H1 (cell line): ENCODE measurements at regions not wholly inside any gene's neighbourhood (a gene's known extent, or its start where the extent isn't known, plus 50 kb on each side); places are given as distances from the start of the nearest gene placed in this dataset.

Experiments
- CTCF ChIA-PET: fragments of 300-600 bp; sonication (Branson Sonifier 250); formaldehyde crosslinking; loops from one replicate; lab custom pipeline; 2021; ENCODE audit not compliant: partially characterized antibody; lab: Charles Lee
- POLR2A ChIA-PET: fragments of 300-600 bp; sonication (Branson Sonifier 250); formaldehyde crosslinking; loops from one replicate; lab custom pipeline; 2021; ENCODE audit warnings: inconsistent platforms; ENCODE audit not compliant: partially characterized antibody; lab: Charles Lee
- DNase-seq, 2 experiments: peaks; one replicate each; pipeline versions ENCODE4 v3.0.0 to v3.0.0-alpha.2; 2010 to 2022; ENCODE audit warnings: low spot score in 2 of 2, low read depth in 1 of 2, mixed read lengths in 1 of 2
- FAIRE-seq: peaks from 2 replicates; lab custom pipeline; 2011; peaks lifted over from hg19 to GRCh38; lab: Jason Lieb, UNC
- H2AFZ ChIP-seq: 2 replicates; pipeline ENCODE4 v1.8.1; 2012; ENCODE audit warnings: low read length, inconsistent platforms
- H2AK5ac ChIP-seq: 2 replicates; pipeline ENCODE4 v1.6.1; 2013; ENCODE audit warnings: low read depth, low read length
- H2BK120ac ChIP-seq: replicated peaks from 2 replicates; pipeline ENCODE3; 2013; ENCODE audit warnings: low read depth, low read length, inconsistent platforms
- H2BK12ac ChIP-seq: 2 replicates; pipeline ENCODE4 v1.6.1; 2013; ENCODE audit warnings: low read depth, low read length
- H2BK15ac ChIP-seq: 2 replicates; pipeline ENCODE4 v1.6.1; 2013; ENCODE audit warnings: low read length
- H2BK20ac ChIP-seq: 2 replicates; pipeline ENCODE4 v1.6.1; 2013; ENCODE audit warnings: low read length
- H2BK5ac ChIP-seq: 2 replicates; pipeline ENCODE4 v1.6.1; 2013; ENCODE audit warnings: low read depth, low read length
- H3K14ac ChIP-seq: 2 replicates; pipeline ENCODE4 v1.6.1; 2013; ENCODE audit warnings: inconsistent platforms; ENCODE audit not compliant: insufficient read length
- H3K18ac ChIP-seq: 2 replicates; pipeline ENCODE4 v1.6.1; 2013; ENCODE audit warnings: low read length; ENCODE audit errors: extremely low read depth
- H3K23ac ChIP-seq: 2 replicates; pipeline ENCODE4 v1.6.1; 2013; ENCODE audit warnings: inconsistent platforms; ENCODE audit not compliant: insufficient read length
- H3K23me2 ChIP-seq: 2 replicates; pipeline ENCODE4 v1.6.1; 2013; ENCODE audit warnings: low read depth, low read length
- H3K27ac ChIP-seq: 2 replicates; pipeline ENCODE4 v1.6.1; 2011; ENCODE audit warnings: low read depth, low read length, inconsistent platforms
- H3K27me3 ChIP-seq, 4 experiments: replicated peaks in 1 of 4; 1 replicate in 1 of 4; 2 replicates in 3 of 4; pipeline versions ENCODE4 v1.6.1 to v1.8.1; 2011 to 2013; ENCODE audit warnings: low read length in 3 of 4, mild to moderate bottlenecking in 3 of 4, inconsistent platforms in 2 of 4, mixed read lengths in 2 of 4, moderate library complexity in 1 of 4; ENCODE audit not compliant: control insufficient read depth in 3 of 4, insufficient read depth in 3 of 4; ENCODE audit errors: extremely low read depth in 1 of 4
- H3K36me3 ChIP-seq, 4 experiments: 2 replicates each; pipeline versions ENCODE4 v1.6.1 to v1.8.1; 2011 to 2013; ENCODE audit warnings: mild to moderate bottlenecking in 4 of 4, low read length in 3 of 4, moderate library complexity in 2 of 4, control low read depth in 1 of 4, inconsistent platforms in 1 of 4; ENCODE audit not compliant: insufficient read depth in 4 of 4, control insufficient read depth in 2 of 4
- H3K4ac ChIP-seq: replicated peaks from 2 replicates; pipeline ENCODE3; 2013; ENCODE audit warnings: low read length, low read depth, mixed read lengths, inconsistent platforms; ENCODE audit not compliant: insufficient read length
- H3K4me1 ChIP-seq, 4 experiments: replicated peaks in 1 of 4; 1 replicate in 1 of 4; 2 replicates in 3 of 4; pipeline versions ENCODE4 v1.6.1 to v1.8.1; 2011 to 2013; ENCODE audit warnings: low read length in 3 of 4, inconsistent platforms in 2 of 4, mixed read lengths in 1 of 4; ENCODE audit not compliant: insufficient read depth in 4 of 4, control insufficient read depth in 3 of 4
- H3K4me2 ChIP-seq, 2 experiments: 2 replicates each; pipeline versions ENCODE4 v1.6.1 to v1.8.1; 2011 to 2013; ENCODE audit warnings: low read depth in 2 of 2, low read length in 2 of 2, control low read depth in 1 of 2, inconsistent platforms in 1 of 2, mild to moderate bottlenecking in 1 of 2; ENCODE audit not compliant: insufficient read depth in 1 of 2
- H3K4me3 ChIP-seq, 4 experiments: fragments of 200-600, 300-600 bp in 1 of 4; sonication (generic), shearing (Covaris generic), sonication (Bioruptor Twin) in 1 of 4; 2 replicates each; pipeline versions ENCODE4 v1.5.1 to v1.8.1; 2011 to 2016; ENCODE audit warnings: low read length in 4 of 4, low read depth in 3 of 4, control low read depth in 2 of 4, inconsistent platforms in 2 of 4, mild to moderate bottlenecking in 2 of 4, mixed read lengths in 1 of 4, moderate library complexity in 1 of 4; ENCODE audit not compliant: insufficient read depth in 2 of 4; ENCODE audit errors: extremely low read depth in 1 of 4
- H3K56ac ChIP-seq: replicated peaks from 2 replicates; pipeline ENCODE3; 2013; ENCODE audit warnings: low read depth, mild to moderate bottlenecking, mixed read lengths, low read length, inconsistent platforms; ENCODE audit not compliant: insufficient read length
- H3K79me1 ChIP-seq: 2 replicates; pipeline ENCODE4 v1.6.1; 2013; ENCODE audit warnings: low read depth, low read length, control low read depth
- H3K79me2 ChIP-seq, 2 experiments: 2 replicates each; pipeline versions ENCODE4 v1.6.1 to v1.8.1; 2012 to 2013; ENCODE audit warnings: low read length in 2 of 2, mild to moderate bottlenecking in 2 of 2, inconsistent platforms in 1 of 2; ENCODE audit not compliant: insufficient read depth in 2 of 2, control insufficient read depth in 1 of 2
- H3K9ac ChIP-seq, 4 experiments: replicated peaks in 1 of 4; 1 replicate in 1 of 4; 2 replicates in 3 of 4; pipeline versions ENCODE4 v1.6.1 to v1.8.1; 2011 to 2013; ENCODE audit warnings: low read depth in 3 of 4, low read length in 3 of 4, control low read depth in 2 of 4, mild to moderate bottlenecking in 2 of 4, moderate library complexity in 2 of 4, inconsistent platforms in 1 of 4; ENCODE audit errors: extremely low read depth in 1 of 4
- H3K9me3 ChIP-seq, 2 experiments: 2 replicates each; pipeline versions ENCODE4 v1.6.1 to v1.8.1; 2012 to 2013; ENCODE audit warnings: mild to moderate bottlenecking in 2 of 2, moderate library complexity in 2 of 2, control low read depth in 1 of 2, inconsistent platforms in 1 of 2, low read depth in 1 of 2, low read length in 1 of 2, mixed read lengths in 1 of 2; ENCODE audit not compliant: insufficient read depth in 2 of 2
- H4K20me1 ChIP-seq, 2 experiments: replicated peaks in 1 of 2; 2 replicates each; pipeline versions ENCODE3 to v1.8.1; 2011 to 2013; ENCODE audit warnings: inconsistent platforms in 2 of 2, low read length in 2 of 2, mild to moderate bottlenecking in 1 of 2; ENCODE audit not compliant: insufficient read depth in 2 of 2, control insufficient read depth in 1 of 2
- H4K5ac ChIP-seq: 2 replicates; pipeline ENCODE4 v1.6.1; 2013; ENCODE audit warnings: low read length, low read depth, mixed read lengths, inconsistent platforms; ENCODE audit not compliant: insufficient read length
- H4K8ac ChIP-seq: 2 replicates; pipeline ENCODE4 v1.8.0; 2013; ENCODE audit warnings: mild to moderate bottlenecking, moderate library complexity, low read length, inconsistent platforms; ENCODE audit not compliant: insufficient read depth; ENCODE audit errors: extremely low read depth
- H4K91ac ChIP-seq: replicated peaks from 2 replicates; pipeline ENCODE3; 2013; ENCODE audit warnings: low read length, mixed read lengths, inconsistent platforms; ENCODE audit not compliant: insufficient read length
- CBX5 ChIP-seq: fragments of 300-800, 300-1000 bp; sonication (generic); IDR thresholded peaks from 2 replicates; pipeline ENCODE4 v1.7.1; 2016; ENCODE audit warnings: antibody characterized with exemption, low read length, low read depth
- JUN ChIP-seq: IDR thresholded peaks from 2 replicates; pipeline ENCODE4 v1.6.1; 2011; ENCODE audit warnings: low read depth, mild to moderate bottlenecking, improper control_type of control experiment, low read length
- JUND ChIP-seq: IDR thresholded peaks from 2 replicates; pipeline ENCODE4 v1.6.1; 2011; ENCODE audit warnings: mild to moderate bottlenecking, improper control_type of control experiment, low read length
- SRF ChIP-seq: IDR thresholded peaks from 2 replicates; pipeline ENCODE4 v1.6.1; 2011; ENCODE audit warnings: mild to moderate bottlenecking, low read depth, low read length, moderate library complexity
- SUZ12 ChIP-seq: fragments of 200-600 bp; sonication (generic); IDR thresholded peaks from 2 replicates; pipeline ENCODE4 v1.6.1; 2012; ENCODE audit warnings: mild to moderate bottlenecking, inconsistent platforms, low read length, moderate library complexity, mixed read lengths
- TAF1 ChIP-seq: IDR thresholded peaks from 2 replicates; pipeline ENCODE4 v1.6.1; 2011; ENCODE audit warnings: mild to moderate bottlenecking, low read depth, low read length
- TAF7 ChIP-seq: optimal IDR thresholded peaks from 2 replicates; pipeline ENCODE3; 2011; ENCODE audit warnings: low read depth, mild to moderate bottlenecking, inconsistent platforms, low read length, moderate library complexity, borderline replicate concordance
- WGBS, 2 experiments: shearing (Covaris generic) in 1 of 2; methylation state at CpG; one replicate each; pipeline versions ENCODE4 v1.1.6 to v1.1.7; 2013 to 2015; ENCODE audit warnings: low lambda C conversion rate in 2 of 2, mixed read lengths in 2 of 2, inconsistent platforms in 1 of 2, low coverage in 1 of 2, missing lambda C conversion rate in 1 of 2; ENCODE audit not compliant: insufficient replicate concordance in 2 of 2, insufficient coverage in 1 of 2, insufficient read length in 1 of 2; ENCODE audit errors: extremely low coverage in 1 of 2, missing lambda C conversion rate in 1 of 2; 5-methylcytosine and 5-hydroxymethylcytosine counted together
- TF ChIP-seq, protein P1 (sequence below), 3 experiments: IDR thresholded peaks; 1 replicate in 2 of 3; 2 replicates in 1 of 3; pipeline versions ENCODE4 v1.5.1 to v1.6.1; 2011; ENCODE audit warnings: low read length in 3 of 3, mild to moderate bottlenecking in 3 of 3, inconsistent platforms in 2 of 3, low read depth in 1 of 3, moderate library complexity in 1 of 3; ENCODE audit not compliant: insufficient read depth in 1 of 3; ENCODE audit errors: control extremely low read depth in 1 of 3
- TF ChIP-seq, protein P2 (sequence below): IDR thresholded peaks from 2 replicates; pipeline ENCODE4 v1.6.1; 2011; ENCODE audit warnings: low read depth, mild to moderate bottlenecking, low read length; ENCODE audit not compliant: insufficient read depth
- TF ChIP-seq, protein P3 (sequence below): IDR thresholded peaks from 2 replicates; pipeline ENCODE4 v1.6.1; 2012; ENCODE audit warnings: inconsistent platforms

DNA sequence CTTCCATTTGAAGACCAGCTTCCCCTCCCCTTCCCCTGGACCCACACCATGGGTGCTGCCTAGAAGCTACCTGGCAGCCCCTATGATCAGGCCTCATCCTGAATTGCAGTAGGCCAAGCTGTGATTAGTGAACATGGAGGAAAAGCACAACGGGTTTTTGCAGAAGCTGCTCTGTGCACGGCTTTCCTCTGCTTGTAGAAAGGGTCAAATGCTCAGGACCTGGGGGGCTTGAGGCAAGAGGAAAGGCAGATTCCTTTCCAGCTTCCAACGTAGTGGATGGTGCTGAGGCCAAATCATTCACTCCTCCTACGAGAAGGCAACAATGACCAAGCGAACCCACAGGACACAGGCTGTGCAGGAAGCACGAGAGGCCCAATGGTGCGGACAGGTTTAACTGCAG lies 410.3 kb upstream of the SHH start:
- 93% methylated on average over 6 of the region's 7 CpGs; no CpG with 5 or more reads in 1 of the 2 experiments for WGBS, 2 experiments
- TF ChIP-seq SRF (no peak), TAF7 (no peak), JUND (no peak), SUZ12 (no peak), TAF1 (no peak), JUN (no peak), CBX5 (no peak)
- TF ChIP-seq, protein P1, sequence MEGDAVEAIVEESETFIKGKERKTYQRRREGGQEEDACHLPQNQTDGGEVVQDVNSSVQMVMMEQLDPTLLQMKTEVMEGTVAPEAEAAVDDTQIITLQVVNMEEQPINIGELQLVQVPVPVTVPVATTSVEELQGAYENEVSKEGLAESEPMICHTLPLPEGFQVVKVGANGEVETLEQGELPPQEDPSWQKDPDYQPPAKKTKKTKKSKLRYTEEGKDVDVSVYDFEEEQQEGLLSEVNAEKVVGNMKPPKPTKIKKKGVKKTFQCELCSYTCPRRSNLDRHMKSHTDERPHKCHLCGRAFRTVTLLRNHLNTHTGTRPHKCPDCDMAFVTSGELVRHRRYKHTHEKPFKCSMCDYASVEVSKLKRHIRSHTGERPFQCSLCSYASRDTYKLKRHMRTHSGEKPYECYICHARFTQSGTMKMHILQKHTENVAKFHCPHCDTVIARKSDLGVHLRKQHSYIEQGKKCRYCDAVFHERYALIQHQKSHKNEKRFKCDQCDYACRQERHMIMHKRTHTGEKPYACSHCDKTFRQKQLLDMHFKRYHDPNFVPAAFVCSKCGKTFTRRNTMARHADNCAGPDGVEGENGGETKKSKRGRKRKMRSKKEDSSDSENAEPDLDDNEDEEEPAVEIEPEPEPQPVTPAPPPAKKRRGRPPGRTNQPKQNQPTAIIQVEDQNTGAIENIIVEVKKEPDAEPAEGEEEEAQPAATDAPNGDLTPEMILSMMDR (IDR thresholded peaks at IDR 0.05; ENCODE audit: control extremely low read depth in 1 of 3, insufficient read depth in 1 of 3, low read depth in 1 of 3, low read length in 3 of 3): no peak
- TF ChIP-seq, protein P2, sequence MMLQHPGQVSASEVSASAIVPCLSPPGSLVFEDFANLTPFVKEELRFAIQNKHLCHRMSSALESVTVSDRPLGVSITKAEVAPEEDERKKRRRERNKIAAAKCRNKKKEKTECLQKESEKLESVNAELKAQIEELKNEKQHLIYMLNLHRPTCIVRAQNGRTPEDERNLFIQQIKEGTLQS: no peak
- TF ChIP-seq, protein P3, sequence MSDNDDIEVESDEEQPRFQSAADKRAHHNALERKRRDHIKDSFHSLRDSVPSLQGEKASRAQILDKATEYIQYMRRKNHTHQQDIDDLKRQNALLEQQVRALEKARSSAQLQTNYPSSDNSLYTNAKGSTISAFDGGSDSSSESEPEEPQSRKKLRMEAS: no peak

More for the DNA sequence above, 410.3 kb upstream of the SHH start:
- H3K4me3 ChIP-seq: no peak overlapping the region
- no peaks in the 10 kb centered on the region for H3K4me1 ChIP-seq
- H2BK20ac ChIP-seq: no peak overlapping the region
- no peak overlapping the region for H2AFZ ChIP-seq
- no peak overlapping the region for H2BK15ac ChIP-seq
- no peak overlapping the region for H2AK5ac ChIP-seq
- no peaks in the 10 kb centered on the region for H3K79me2 ChIP-seq
- no peaks in the 10 kb centered on the region; the same call in 1 of the 2 replicates for H3K23me2 ChIP-seq
- H3K4ac ChIP-seq: no peak overlapping the region
- H3K36me3 ChIP-seq: no peaks in the 10 kb centered on the region
- no peak overlapping the region for H3K23ac ChIP-seq
- H4K5ac ChIP-seq: no peak overlapping the region
- H3K27ac ChIP-seq: no peak overlapping the region
- H3K14ac ChIP-seq: no peak overlapping the region
- H3K9me3 ChIP-seq: peaks cover 0 to 6% of the 10 kb centered on the region in 2 experiments; a peak in 2 of 4 replicates
- no peak overlapping the region for H2BK5ac ChIP-seq
- CTCF ChIA-PET: no interaction called here
- no peak overlapping the region for H2BK120ac ChIP-seq
- no peak overlapping the region for H3K9ac ChIP-seq
- H3K79me1 ChIP-seq: no peaks in the 10 kb centered on the region
- no peak overlapping the region for H3K4me2 ChIP-seq
- no peak overlapping the region for H4K91ac ChIP-seq
- no peak overlapping the region for H3K18ac ChIP-seq
- POLR2A ChIA-PET: no interaction called here
- no peak for FAIRE-seq
- H4K20me1 ChIP-seq: no peaks in the 10 kb centered on the region
- DNase-seq: peak in 1 of 2 experiments; percentile 20
- no peaks in the 10 kb centered on the region for H3K27me3 ChIP-seq
- no peak overlapping the region for H3K56ac ChIP-seq
- no peak overlapping the region; the same call in 1 of the 2 replicates for H4K8ac ChIP-seq
- H2BK12ac ChIP-seq: no peak overlapping the region
